ENCODE measurements at regions not wholly inside any gene's neighbourhood (a gene's known extent, or its start where the extent isn't known, plus 50 kb on each side); places are given as distances from the start of the nearest gene placed in this dataset.

DNA sequence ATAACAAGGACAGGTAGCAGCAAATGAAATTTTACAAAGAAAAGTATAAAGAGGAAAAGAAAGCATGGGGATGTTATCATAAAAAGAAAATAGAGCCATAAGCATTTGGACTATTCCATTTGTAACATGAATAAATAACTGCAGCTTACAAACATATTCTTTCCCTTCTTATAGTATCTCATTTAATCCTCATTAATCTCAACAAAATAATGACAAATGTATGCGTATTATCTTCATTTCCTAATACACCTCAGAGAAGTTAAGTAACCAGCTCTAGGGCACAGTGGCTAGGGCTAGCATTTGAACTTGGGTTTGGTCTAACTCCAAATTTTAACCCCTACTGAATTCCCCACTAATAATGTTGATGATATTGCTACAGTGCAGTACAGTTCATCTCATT is 175.5 kb upstream of the POU5F2 start:
- intact Hi-C loops (cut with micrococcal nuclease; ENCODE audit: unreplicated experiment), result loop anchor here (5.0 kb wide), 1 partner anchor 335 kb away; the partner anchor contains the start of genes NR2F1 and NR2F1-AS1
- TF ChIP-seq, protein P1, sequence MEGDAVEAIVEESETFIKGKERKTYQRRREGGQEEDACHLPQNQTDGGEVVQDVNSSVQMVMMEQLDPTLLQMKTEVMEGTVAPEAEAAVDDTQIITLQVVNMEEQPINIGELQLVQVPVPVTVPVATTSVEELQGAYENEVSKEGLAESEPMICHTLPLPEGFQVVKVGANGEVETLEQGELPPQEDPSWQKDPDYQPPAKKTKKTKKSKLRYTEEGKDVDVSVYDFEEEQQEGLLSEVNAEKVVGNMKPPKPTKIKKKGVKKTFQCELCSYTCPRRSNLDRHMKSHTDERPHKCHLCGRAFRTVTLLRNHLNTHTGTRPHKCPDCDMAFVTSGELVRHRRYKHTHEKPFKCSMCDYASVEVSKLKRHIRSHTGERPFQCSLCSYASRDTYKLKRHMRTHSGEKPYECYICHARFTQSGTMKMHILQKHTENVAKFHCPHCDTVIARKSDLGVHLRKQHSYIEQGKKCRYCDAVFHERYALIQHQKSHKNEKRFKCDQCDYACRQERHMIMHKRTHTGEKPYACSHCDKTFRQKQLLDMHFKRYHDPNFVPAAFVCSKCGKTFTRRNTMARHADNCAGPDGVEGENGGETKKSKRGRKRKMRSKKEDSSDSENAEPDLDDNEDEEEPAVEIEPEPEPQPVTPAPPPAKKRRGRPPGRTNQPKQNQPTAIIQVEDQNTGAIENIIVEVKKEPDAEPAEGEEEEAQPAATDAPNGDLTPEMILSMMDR (conservative IDR thresholded peaks at IDR 0.05; ENCODE audit: low read length), result no peak
- TF ChIP-seq EZH2phosphoT487 (IDR thresholded peaks at IDR 0.05; ENCODE audit: borderline replicate concordance, low read depth, low read length), result no peak
- BruUV-seq (replicated peaks), result no TSS peak

DNA sequence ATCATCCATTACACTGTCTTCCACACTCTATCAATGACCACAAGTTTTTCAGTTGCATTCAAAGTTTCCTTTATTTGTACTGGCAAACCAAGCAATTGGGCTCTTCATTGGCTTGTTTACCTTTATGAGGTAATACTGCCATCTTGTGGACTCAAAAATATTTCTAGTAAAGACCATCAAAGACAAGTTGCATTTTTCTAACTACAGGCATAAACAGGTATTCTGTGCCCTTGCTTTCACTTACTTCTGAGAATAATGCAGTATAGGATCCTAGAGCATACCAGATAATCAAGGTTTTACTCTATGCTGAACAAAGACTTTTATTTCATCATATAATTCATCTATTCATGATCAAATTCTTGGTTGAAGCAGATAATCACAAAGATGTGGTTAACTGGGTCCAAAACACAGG is 173.7 kb upstream of the POU5F2 start:
- Histone ChIP-seq H3K4me1 (ENCODE audit: insufficient read depth, low read length, poor library complexity, severe bottlenecking) (no peaks in the 10 kb centered on the region), H3K4me2 (ENCODE audit: low read length) (no peak overlapping the region), H3K79me2 (ENCODE audit: insufficient read depth, low read depth, low read length) (no peaks in the 10 kb centered on the region), H4K20me1 (ENCODE audit: insufficient read depth, low read length) (0 out of 2 replicates have a peak, but pooled peaks cover 4% of the 10 kb centered on the region), H3K27ac (ENCODE audit: low read depth, low read length, poor library complexity, severe bottlenecking) (no peak overlapping the region), H3K9me2 (ENCODE audit: insufficient read depth, low read length) (no peaks in the 10 kb centered on the region), H3K4me3 (ENCODE audit: low read depth, low read length, poor library complexity, severe bottlenecking) (no peak overlapping the region), H2AFZ (ENCODE audit: low read length) (no peak overlapping the region), H3K36me3 (ENCODE audit: insufficient read depth, low read length) (no peaks in the 10 kb centered on the region), H3K9me3 (ENCODE audit: low read length) (no peaks in the 10 kb centered on the region)
- TF ChIP-seq, protein P1 (conservative IDR thresholded peaks at IDR 0.05; ENCODE audit: low read length), result peak; percentile 85
- TF ChIP-seq EZH2phosphoT487 (IDR thresholded peaks at IDR 0.05; ENCODE audit: borderline replicate concordance, low read depth, low read length), result no peak
- intact Hi-C loops (cut with micrococcal nuclease; ENCODE audit: unreplicated experiment), result loop anchor here (5.0 kb wide), 1 partner anchor 333 kb away; the partner anchor contains the start of genes NR2F1 and NR2F1-AS1
- DNase-seq (ENCODE audit: low spot score), result peak; percentile 60
- BruUV-seq (replicated peaks), result no TSS peak
- ChIA-PET CTCF (ENCODE audit: unreplicated experiment) (no interaction called here), POLR2A (no interaction called here)

More for the DNA sequence above, 175.5 kb upstream of the POU5F2 start:
- Histone ChIP-seq H3K4me3 (ENCODE audit: low read depth, low read length, poor library complexity, severe bottlenecking) (no peak overlapping the region), H3K27ac (ENCODE audit: low read depth, low read length, poor library complexity, severe bottlenecking) (no peak overlapping the region), H3K9me3 (ENCODE audit: low read length) (no peaks in the 10 kb centered on the region), H3K4me2 (ENCODE audit: low read length) (no peak overlapping the region), H4K20me1 (ENCODE audit: insufficient read depth, low read length) (peaks cover 4% of the 10 kb centered on the region; the same call in 1 of the 2 replicates), H3K79me2 (ENCODE audit: insufficient read depth, low read depth, low read length) (no peaks in the 10 kb centered on the region), H3K36me3 (ENCODE audit: insufficient read depth, low read length) (no peaks in the 10 kb centered on the region), H3K4me1 (ENCODE audit: insufficient read depth, low read length, poor library complexity, severe bottlenecking) (no peaks in the 10 kb centered on the region), H2AFZ (ENCODE audit: low read length) (no peak overlapping the region), H3K9me2 (ENCODE audit: insufficient read depth, low read length) (no peaks in the 10 kb centered on the region)
- ChIA-PET CTCF (ENCODE audit: unreplicated experiment) (no interaction called here), POLR2A (no interaction called here)
- no peak for DNase-seq (ENCODE audit: low spot score)

DNA sequence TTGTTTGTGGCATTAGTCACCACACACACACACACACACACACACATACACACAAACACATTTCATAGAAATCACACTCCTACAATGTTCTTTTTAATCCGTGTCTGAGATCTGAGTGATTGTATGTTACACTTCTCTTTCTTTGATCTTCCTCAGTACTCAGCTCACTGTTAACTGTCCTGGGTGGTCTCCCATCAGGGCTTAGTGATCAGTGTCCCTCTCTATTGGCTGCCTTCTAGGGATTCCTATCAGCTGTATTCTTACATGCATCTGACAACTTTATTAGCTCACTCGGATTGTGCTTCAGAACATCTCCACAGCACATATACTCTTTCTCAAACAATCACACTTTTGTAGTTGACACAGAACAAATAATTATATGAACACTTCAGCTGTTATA is 170.2 kb upstream of the POU5F2 start:
- ChIA-PET POLR2A (interaction anchor here (0.5 kb wide), 1 partner anchor 11 kb away, joined by 4 read pairs; no protein-coding TSS in a partner anchor), CTCF (ENCODE audit: unreplicated experiment) (no interaction called here)
- H3K27ac ChIP-seq (ENCODE audit: low read depth, low read length, poor library complexity, severe bottlenecking), result no peak overlapping the region
- no peak for DNase-seq (ENCODE audit: low spot score)
- no peak overlapping the region for H3K4me3 ChIP-seq (ENCODE audit: low read depth, low read length, poor library complexity, severe bottlenecking)
- intact Hi-C loops (cut with micrococcal nuclease; ENCODE audit: unreplicated experiment), result no loop called here
- no TSS peak for BruUV-seq (replicated peaks)
- H4K20me1 ChIP-seq (ENCODE audit: insufficient read depth, low read length), result 0 out of 2 replicates have a peak, but pooled peaks cover 4% of the 10 kb centered on the region
- no peak for TF ChIP-seq EZH2phosphoT487 (IDR thresholded peaks at IDR 0.05; ENCODE audit: borderline replicate concordance, low read depth, low read length)
- TF ChIP-seq, protein P1 (conservative IDR thresholded peaks at IDR 0.05; ENCODE audit: low read length), result no peak
- no peaks in the 10 kb centered on the region for H3K79me2 ChIP-seq (ENCODE audit: insufficient read depth, low read depth, low read length)
- no peaks in the 10 kb centered on the region for H3K9me3 ChIP-seq (ENCODE audit: low read length)
- no peak overlapping the region for H2AFZ ChIP-seq (ENCODE audit: low read length)
- no peaks in the 10 kb centered on the region for H3K36me3 ChIP-seq (ENCODE audit: insufficient read depth, low read length)
- H3K9me2 ChIP-seq (ENCODE audit: insufficient read depth, low read length), result no peaks in the 10 kb centered on the region
- H3K4me1 ChIP-seq (ENCODE audit: insufficient read depth, low read length, poor library complexity, severe bottlenecking), result no peaks in the 10 kb centered on the region
- no peak overlapping the region for H3K4me2 ChIP-seq (ENCODE audit: low read length)
